H1 (cell line): ENCODE measurements at regions not wholly inside any gene's neighbourhood (a gene's known extent, or its start where the extent isn't known, plus 50 kb on each side); places are given as distances from the start of the nearest gene placed in this dataset.

ENCODE experiments used
- CTCF ChIA-PET: fragments of 300-600 bp; sonication (Branson Sonifier 250); formaldehyde crosslinking; loops from one replicate; lab custom pipeline; 2021; ENCODE audit not compliant: partially characterized antibody; lab: Charles Lee
- POLR2A ChIA-PET: fragments of 300-600 bp; sonication (Branson Sonifier 250); formaldehyde crosslinking; loops from one replicate; lab custom pipeline; 2021; ENCODE audit warnings: inconsistent platforms; ENCODE audit not compliant: partially characterized antibody; lab: Charles Lee
- DNase-seq, 2 experiments: peaks; one replicate each; pipeline versions ENCODE4 v3.0.0 to v3.0.0-alpha.2; 2010 to 2022; ENCODE audit warnings: low spot score in 2 of 2, low read depth in 1 of 2, mixed read lengths in 1 of 2
- FAIRE-seq: peaks from 2 replicates; lab custom pipeline; 2011; peaks lifted over from hg19 to GRCh38; lab: Jason Lieb, UNC
- H2AFZ ChIP-seq: 2 replicates; pipeline ENCODE4 v1.8.1; 2012; ENCODE audit warnings: low read length, inconsistent platforms
- H2AK5ac ChIP-seq: 2 replicates; pipeline ENCODE4 v1.6.1; 2013; ENCODE audit warnings: low read depth, low read length
- H2BK120ac ChIP-seq: replicated peaks from 2 replicates; pipeline ENCODE3; 2013; ENCODE audit warnings: low read depth, low read length, inconsistent platforms
- H2BK12ac ChIP-seq: 2 replicates; pipeline ENCODE4 v1.6.1; 2013; ENCODE audit warnings: low read depth, low read length
- H2BK15ac ChIP-seq: 2 replicates; pipeline ENCODE4 v1.6.1; 2013; ENCODE audit warnings: low read length
- H2BK20ac ChIP-seq: 2 replicates; pipeline ENCODE4 v1.6.1; 2013; ENCODE audit warnings: low read length
- H2BK5ac ChIP-seq: 2 replicates; pipeline ENCODE4 v1.6.1; 2013; ENCODE audit warnings: low read depth, low read length
- H3K14ac ChIP-seq: 2 replicates; pipeline ENCODE4 v1.6.1; 2013; ENCODE audit warnings: inconsistent platforms; ENCODE audit not compliant: insufficient read length
- H3K18ac ChIP-seq: 2 replicates; pipeline ENCODE4 v1.6.1; 2013; ENCODE audit warnings: low read length; ENCODE audit errors: extremely low read depth
- H3K23ac ChIP-seq: 2 replicates; pipeline ENCODE4 v1.6.1; 2013; ENCODE audit warnings: inconsistent platforms; ENCODE audit not compliant: insufficient read length
- H3K23me2 ChIP-seq: 2 replicates; pipeline ENCODE4 v1.6.1; 2013; ENCODE audit warnings: low read depth, low read length
- H3K27ac ChIP-seq: 2 replicates; pipeline ENCODE4 v1.6.1; 2011; ENCODE audit warnings: low read depth, low read length, inconsistent platforms
- H3K27me3 ChIP-seq, 4 experiments: replicated peaks in 1 of 4; 1 replicate in 1 of 4; 2 replicates in 3 of 4; pipeline versions ENCODE4 v1.6.1 to v1.8.1; 2011 to 2013; ENCODE audit warnings: low read length in 3 of 4, mild to moderate bottlenecking in 3 of 4, inconsistent platforms in 2 of 4, mixed read lengths in 2 of 4, moderate library complexity in 1 of 4; ENCODE audit not compliant: control insufficient read depth in 3 of 4, insufficient read depth in 3 of 4; ENCODE audit errors: extremely low read depth in 1 of 4
- H3K36me3 ChIP-seq, 4 experiments: 2 replicates each; pipeline versions ENCODE4 v1.6.1 to v1.8.1; 2011 to 2013; ENCODE audit warnings: mild to moderate bottlenecking in 4 of 4, low read length in 3 of 4, moderate library complexity in 2 of 4, control low read depth in 1 of 4, inconsistent platforms in 1 of 4; ENCODE audit not compliant: insufficient read depth in 4 of 4, control insufficient read depth in 2 of 4
- H3K4ac ChIP-seq: replicated peaks from 2 replicates; pipeline ENCODE3; 2013; ENCODE audit warnings: low read length, low read depth, mixed read lengths, inconsistent platforms; ENCODE audit not compliant: insufficient read length
- H3K4me1 ChIP-seq, 4 experiments: replicated peaks in 1 of 4; 1 replicate in 1 of 4; 2 replicates in 3 of 4; pipeline versions ENCODE4 v1.6.1 to v1.8.1; 2011 to 2013; ENCODE audit warnings: low read length in 3 of 4, inconsistent platforms in 2 of 4, mixed read lengths in 1 of 4; ENCODE audit not compliant: insufficient read depth in 4 of 4, control insufficient read depth in 3 of 4
- H3K4me2 ChIP-seq, 2 experiments: 2 replicates each; pipeline versions ENCODE4 v1.6.1 to v1.8.1; 2011 to 2013; ENCODE audit warnings: low read depth in 2 of 2, low read length in 2 of 2, control low read depth in 1 of 2, inconsistent platforms in 1 of 2, mild to moderate bottlenecking in 1 of 2; ENCODE audit not compliant: insufficient read depth in 1 of 2
- H3K4me3 ChIP-seq, 4 experiments: fragments of 200-600, 300-600 bp in 1 of 4; sonication (generic), shearing (Covaris generic), sonication (Bioruptor Twin) in 1 of 4; 2 replicates each; pipeline versions ENCODE4 v1.5.1 to v1.8.1; 2011 to 2016; ENCODE audit warnings: low read length in 4 of 4, low read depth in 3 of 4, control low read depth in 2 of 4, inconsistent platforms in 2 of 4, mild to moderate bottlenecking in 2 of 4, mixed read lengths in 1 of 4, moderate library complexity in 1 of 4; ENCODE audit not compliant: insufficient read depth in 2 of 4; ENCODE audit errors: extremely low read depth in 1 of 4
- H3K56ac ChIP-seq: replicated peaks from 2 replicates; pipeline ENCODE3; 2013; ENCODE audit warnings: low read depth, mild to moderate bottlenecking, mixed read lengths, low read length, inconsistent platforms; ENCODE audit not compliant: insufficient read length
- H3K79me1 ChIP-seq: 2 replicates; pipeline ENCODE4 v1.6.1; 2013; ENCODE audit warnings: low read depth, low read length, control low read depth
- H3K79me2 ChIP-seq, 2 experiments: 2 replicates each; pipeline versions ENCODE4 v1.6.1 to v1.8.1; 2012 to 2013; ENCODE audit warnings: low read length in 2 of 2, mild to moderate bottlenecking in 2 of 2, inconsistent platforms in 1 of 2; ENCODE audit not compliant: insufficient read depth in 2 of 2, control insufficient read depth in 1 of 2
- H3K9ac ChIP-seq, 4 experiments: replicated peaks in 1 of 4; 1 replicate in 1 of 4; 2 replicates in 3 of 4; pipeline versions ENCODE4 v1.6.1 to v1.8.1; 2011 to 2013; ENCODE audit warnings: low read depth in 3 of 4, low read length in 3 of 4, control low read depth in 2 of 4, mild to moderate bottlenecking in 2 of 4, moderate library complexity in 2 of 4, inconsistent platforms in 1 of 4; ENCODE audit errors: extremely low read depth in 1 of 4
- H3K9me3 ChIP-seq, 2 experiments: 2 replicates each; pipeline versions ENCODE4 v1.6.1 to v1.8.1; 2012 to 2013; ENCODE audit warnings: mild to moderate bottlenecking in 2 of 2, moderate library complexity in 2 of 2, control low read depth in 1 of 2, inconsistent platforms in 1 of 2, low read depth in 1 of 2, low read length in 1 of 2, mixed read lengths in 1 of 2; ENCODE audit not compliant: insufficient read depth in 2 of 2
- H4K20me1 ChIP-seq, 2 experiments: replicated peaks in 1 of 2; 2 replicates each; pipeline versions ENCODE3 to v1.8.1; 2011 to 2013; ENCODE audit warnings: inconsistent platforms in 2 of 2, low read length in 2 of 2, mild to moderate bottlenecking in 1 of 2; ENCODE audit not compliant: insufficient read depth in 2 of 2, control insufficient read depth in 1 of 2
- H4K5ac ChIP-seq: 2 replicates; pipeline ENCODE4 v1.6.1; 2013; ENCODE audit warnings: low read length, low read depth, mixed read lengths, inconsistent platforms; ENCODE audit not compliant: insufficient read length
- H4K8ac ChIP-seq: 2 replicates; pipeline ENCODE4 v1.8.0; 2013; ENCODE audit warnings: mild to moderate bottlenecking, moderate library complexity, low read length, inconsistent platforms; ENCODE audit not compliant: insufficient read depth; ENCODE audit errors: extremely low read depth
- H4K91ac ChIP-seq: replicated peaks from 2 replicates; pipeline ENCODE3; 2013; ENCODE audit warnings: low read length, mixed read lengths, inconsistent platforms; ENCODE audit not compliant: insufficient read length
- CBX8 ChIP-seq: fragments of 300-800, 300-1000 bp; sonication (generic); IDR thresholded peaks from 2 replicates; pipeline ENCODE4 v1.7.1; 2016; ENCODE audit warnings: low read depth, low read length, borderline replicate concordance
- HDAC6 ChIP-seq: IDR thresholded peaks from one replicate; pipeline ENCODE4 v1.7.1; 2012; ENCODE audit warnings: low read depth, mild to moderate bottlenecking, inconsistent platforms, low read length, moderate library complexity
- ZNF274 ChIP-seq: IDR thresholded peaks from 2 replicates; pipeline ENCODE4 v1.7.0; 2012; ENCODE audit warnings: low read length, borderline replicate concordance; ENCODE audit errors: extremely low read depth
- WGBS, 2 experiments: shearing (Covaris generic) in 1 of 2; methylation state at CpG; one replicate each; pipeline versions ENCODE4 v1.1.6 to v1.1.7; 2013 to 2015; ENCODE audit warnings: low lambda C conversion rate in 2 of 2, mixed read lengths in 2 of 2, inconsistent platforms in 1 of 2, low coverage in 1 of 2, missing lambda C conversion rate in 1 of 2; ENCODE audit not compliant: insufficient replicate concordance in 2 of 2, insufficient coverage in 1 of 2, insufficient read length in 1 of 2; ENCODE audit errors: extremely low coverage in 1 of 2, missing lambda C conversion rate in 1 of 2; 5-methylcytosine and 5-hydroxymethylcytosine counted together
- TF ChIP-seq, protein P1 (sequence below): IDR thresholded peaks from 2 replicates; pipeline ENCODE4 v1.6.1; 2012; ENCODE audit warnings: inconsistent platforms

DNA sequence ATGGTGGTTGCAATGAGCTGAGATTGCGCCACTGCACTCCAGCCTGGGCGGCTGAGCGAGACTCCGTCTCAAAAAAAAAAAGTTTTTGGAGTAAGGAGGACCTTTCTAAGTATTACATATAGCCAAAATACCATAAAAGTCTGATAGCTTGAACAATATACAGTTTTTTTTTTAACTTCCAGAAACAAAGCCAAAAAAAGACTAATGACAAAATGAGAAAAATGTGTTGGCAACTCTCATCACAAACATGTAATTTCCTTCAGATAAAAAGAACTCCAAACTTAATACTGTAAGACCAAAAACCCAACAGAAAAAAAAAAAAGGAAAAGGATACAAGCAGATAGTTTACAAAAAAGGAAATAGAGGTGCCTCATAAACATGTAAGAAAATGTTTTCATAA is 68.2 kb upstream of the MED4 start:
- CTCF ChIA-PET: interaction anchor here (2.0 kb wide), 1 partner anchor 19 kb away, joined by 5 read pairs; no protein-coding TSS in a partner anchor
- Histone ChIP-seq H3K18ac (no peak overlapping the region), H2BK20ac (no peak overlapping the region), H3K79me1 (no peaks in the 10 kb centered on the region), H3K4me3 (no peak overlapping the region), H2BK5ac (no peak overlapping the region), H2BK12ac (no peak overlapping the region), H3K23me2 (no peaks in the 10 kb centered on the region), H3K36me3 (no peaks in the 10 kb centered on the region), H3K4me2 (no peak overlapping the region)
- 86% methylated on average over 4 of the region's 4 CpGs; no CpG with 5 or more reads in 1 of the 2 experiments for WGBS, 2 experiments
- TF ChIP-seq, protein P1, sequence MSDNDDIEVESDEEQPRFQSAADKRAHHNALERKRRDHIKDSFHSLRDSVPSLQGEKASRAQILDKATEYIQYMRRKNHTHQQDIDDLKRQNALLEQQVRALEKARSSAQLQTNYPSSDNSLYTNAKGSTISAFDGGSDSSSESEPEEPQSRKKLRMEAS: no peak
- TF ChIP-seq HDAC6 (no peak), CBX8 (no peak), ZNF274 (no peak)
- TF ChIP-seq, all 59 proteins: peak for 0
- Histone ChIP-seq H4K91ac (no peak overlapping the region), H2AK5ac (no peak overlapping the region), H3K27ac (no peak overlapping the region), H3K4me1 (peaks cover 1 to 8% (median 3%) of the 10 kb centered on the region in 4 experiments; a peak in 4 of 7 replicates), H4K8ac (no peak overlapping the region), H3K9me3 (no peaks in the 10 kb centered on the region), H3K23ac (no peak overlapping the region), H4K20me1 (no peaks in the 10 kb centered on the region), H3K9ac (no peak overlapping the region), H4K5ac (no peak overlapping the region), H3K56ac (no peak overlapping the region), H2BK120ac (no peak overlapping the region), H2AFZ (no peak overlapping the region), H3K27me3 (no peaks in the 10 kb centered on the region), H3K4ac (no peak overlapping the region), H3K14ac (no peak overlapping the region), H2BK15ac (no peak overlapping the region), H3K79me2 (no peaks in the 10 kb centered on the region)
- FAIRE-seq: no peak
- POLR2A ChIA-PET: no interaction called here
- DNase-seq: no peak
